Gastroesophageal sphincter (tissue), 4 donors: ENCODE measurements at regions not wholly inside any gene's neighbourhood (a gene's known extent, or its start where the extent isn't known, plus 50 kb on each side); places are given as distances from the start of the nearest gene placed in this dataset.

ENCODE experiments used
- ATAC-seq: fragments of 150-250 bp; one replicate; pipeline ENCODE4 v1.9.1; 2016; ENCODE audit warnings: mild to moderate bottlenecking, moderate library complexity
- H3K27ac ChIP-seq, 4 donors: fragments of 200-600 bp; sonication (generic) in 3 of 4; 1 replicate in 3 of 4; 2 replicates in 1 of 4; pipeline ENCODE4 v1.5.1; 2016 to 2019
- H3K27me3 ChIP-seq: fragments of 200-600 bp; sonication (generic); one replicate; pipeline ENCODE4 v1.5.1; 2019
- H3K36me3 ChIP-seq, 2 donors: fragments of 200-600 bp; sonication (generic); one replicate each; pipeline ENCODE4 v1.5.1; 2019; ENCODE audit warnings: control low read depth in 1 of 2
- H3K4me1 ChIP-seq, 3 donors: fragments of 200-600 bp; sonication (generic); 1 replicate in 2 of 3; 2 replicates in 1 of 3; pipeline ENCODE4 v1.5.1; 2016 to 2019; ENCODE audit warnings: control low read depth in 2 of 3
- H3K4me3 ChIP-seq, 2 donors: fragments of 200-600 bp; sonication (generic); one replicate each; pipeline ENCODE4 v1.5.1; 2019; ENCODE audit warnings: mild to moderate bottlenecking in 1 of 2, moderate library complexity in 1 of 2
- H3K9me3 ChIP-seq, 3 donors: fragments of 200-600 bp; sonication (generic); one replicate each; pipeline ENCODE4 v1.5.1; 2017 to 2019; ENCODE audit warnings: control low read depth in 2 of 3
- CTCF ChIP-seq, 4 experiments: fragments of 200-600 bp in 2 of 4; fragments of 450-650 bp in 2 of 4; sonication (generic) in 1 of 4; IDR thresholded peaks; one replicate each; pipeline ENCODE4 v1.5.1; 2017 to 2019; ENCODE audit warnings: antibody characterized with exemption in 4 of 4, mild to moderate bottlenecking in 2 of 4, moderate library complexity in 2 of 4
- EP300 ChIP-seq: sonication (generic); formaldehyde crosslinking; IDR thresholded peaks from one replicate; pipeline ENCODE4 v1.6.1; 2017; ENCODE audit warnings: antibody characterized with exemption, mild to moderate bottlenecking
- POLR2A ChIP-seq, 2 donors: fragments of 450-650 bp; IDR thresholded peaks; one replicate each; pipeline ENCODE4 v1.6.1; 2017; ENCODE audit warnings: antibody characterized with exemption in 2 of 2, mild to moderate bottlenecking in 2 of 2, moderate library complexity in 1 of 2
- POLR2AphosphoS5 ChIP-seq: sonication (generic); formaldehyde crosslinking; IDR thresholded peaks from one replicate; pipeline ENCODE4 v1.6.1; 2017; ENCODE audit warnings: antibody characterized with exemption
- WGBS, 2 donors: methylation state at CpG; one replicate each; pipeline ENCODE4 v1.1.5; 2018; ENCODE audit warnings: low coverage in 1 of 2; 5-methylcytosine and 5-hydroxymethylcytosine counted together

DNA sequence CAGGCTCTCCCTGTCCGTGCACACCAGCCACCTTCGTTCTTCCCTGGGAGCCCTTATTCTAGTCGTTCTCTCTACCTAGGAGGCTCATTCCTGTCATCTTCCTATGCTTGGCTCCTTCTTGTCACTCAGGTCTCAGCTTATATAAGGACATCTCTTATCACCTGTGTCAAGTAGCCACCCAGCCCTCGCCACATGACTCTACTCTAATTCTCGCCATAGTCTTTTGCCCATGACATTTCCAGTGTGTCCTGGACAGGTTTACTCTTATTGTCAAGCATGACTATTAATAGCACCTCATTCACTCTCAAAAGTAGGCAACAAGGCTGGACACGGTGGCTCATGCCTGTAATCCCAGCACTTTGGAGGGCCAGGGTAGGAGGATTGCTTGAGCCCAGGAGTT lies 175.7 kb upstream of the NUDT4 start:
- 78 to 93% methylated on average over 2 to 5 of the region's 6 CpGs for WGBS, 2 donors
- Histone ChIP-seq H3K27ac (no peak overlapping the region), H3K4me3 (no peak overlapping the region), H3K9me3 (no peaks in the 10 kb centered on the region), H3K36me3 (no peaks in the 10 kb centered on the region), H3K27me3 (no peaks in the 10 kb centered on the region), H3K4me1 (peaks cover 0 to 11% (median 0%) of the 10 kb centered on the region in 3 donors)
- no peak for ATAC-seq
- TF ChIP-seq POLR2AphosphoS5 (no peak), EP300 (no peak), POLR2A (IDR thresholded peaks at IDR 0.05) (no peak), CTCF (IDR thresholded peaks at IDR 0.05) (no peak)

DNA sequence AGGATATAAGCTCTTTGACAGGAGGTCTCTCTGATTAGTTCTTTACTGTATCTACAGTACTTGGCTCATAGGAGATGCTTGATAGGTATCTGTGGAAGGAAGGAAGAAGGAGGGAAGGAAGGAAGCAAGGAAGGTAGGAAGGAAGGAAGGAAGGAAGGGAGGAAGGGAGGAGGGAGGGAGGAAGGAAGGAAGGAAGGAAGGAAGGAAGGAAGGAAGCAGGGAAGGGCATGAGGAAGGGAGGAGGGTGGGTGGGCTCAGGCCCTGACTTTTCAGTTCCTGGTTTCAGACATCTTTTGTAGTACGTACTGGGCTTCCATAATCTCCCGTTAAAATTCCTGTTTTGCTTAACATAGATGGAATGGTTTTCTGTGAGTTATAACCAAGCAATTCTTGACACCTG lies 175.0 kb upstream of the NUDT4 start:
- no peak for ATAC-seq
- H3K9me3 ChIP-seq: no peaks in the 10 kb centered on the region

DNA sequence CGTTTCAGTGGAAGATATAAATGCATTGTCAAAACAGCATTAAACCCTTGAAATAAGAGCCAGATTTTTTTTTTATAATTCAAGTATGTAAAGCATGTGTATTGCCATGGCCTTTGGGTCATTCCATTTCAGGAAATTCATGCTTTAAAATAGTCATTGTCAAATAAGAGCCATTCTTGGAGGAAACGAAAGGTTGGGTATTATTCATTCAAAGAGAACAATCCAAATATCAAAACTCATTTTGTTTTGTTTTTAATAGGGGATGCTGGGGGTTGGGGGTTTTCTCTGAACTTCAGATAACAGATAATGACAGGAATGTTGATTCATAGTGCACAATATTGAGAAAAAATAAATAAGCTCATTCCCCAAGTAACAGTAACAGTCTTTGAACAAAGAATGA lies 174.4 kb upstream of the NUDT4 start:
- no peaks in the 10 kb centered on the region for H3K27me3 ChIP-seq
- no peak overlapping the region for H3K27ac ChIP-seq
- TF ChIP-seq POLR2AphosphoS5: no peak
- TF ChIP-seq POLR2A (IDR thresholded peaks at IDR 0.05): no peak
- no peak for TF ChIP-seq EP300
- no peak for TF ChIP-seq CTCF (IDR thresholded peaks at IDR 0.05)
- WGBS, 2 donors: 26 to 40% methylated on average over 2 of the region's 2 CpGs
- H3K36me3 ChIP-seq: no peaks in the 10 kb centered on the region
- ATAC-seq: no peak
- H3K4me3 ChIP-seq: no peak overlapping the region
- H3K9me3 ChIP-seq: no peaks in the 10 kb centered on the region
- no peaks in the 10 kb centered on the region for H3K4me1 ChIP-seq

More for the DNA sequence above, 175.0 kb upstream of the NUDT4 start:
- 82 to 89% methylated on average over 2 of the region's 2 CpGs for WGBS, 2 donors
- TF ChIP-seq POLR2AphosphoS5: no peak
- TF ChIP-seq CTCF (IDR thresholded peaks at IDR 0.05): no peak
- TF ChIP-seq POLR2A (IDR thresholded peaks at IDR 0.05): no peak
- no peak for TF ChIP-seq EP300
- no peak overlapping the region for H3K4me3 ChIP-seq
- peaks cover 0 to 5% (median 0%) of the 10 kb centered on the region in 3 donors for H3K4me1 ChIP-seq
- H3K36me3 ChIP-seq: no peaks in the 10 kb centered on the region
- no peaks in the 10 kb centered on the region for H3K27me3 ChIP-seq
- H3K27ac ChIP-seq: no peak overlapping the region

- Histone ChIP-seq H3K27ac (no peak overlapping the region), H3K9me3 (no peaks in the 10 kb centered on the region), H3K27me3 (no peaks in the 10 kb centered on the region), H3K4me1 (no peaks in the 10 kb centered on the region), H3K4me3 (no peak overlapping the region), H3K36me3 (no peaks in the 10 kb centered on the region)
- 50 to 95% methylated on average over 1 to 4 of the region's 4 CpGs for WGBS, 2 donors
- no peak for ATAC-seq
- no peak for TF ChIP-seq POLR2A (IDR thresholded peaks at IDR 0.05)
These were observed 172.8 kb upstream of the NUDT4 start for GRCh38 chr12:93204896-93205295.

- ATAC-seq: no peak
- Histone ChIP-seq H3K4me1 (no peaks in the 10 kb centered on the region), H3K36me3 (no peaks in the 10 kb centered on the region), H3K4me3 (no peak overlapping the region), H3K9me3 (no peaks in the 10 kb centered on the region), H3K27ac (no peak overlapping the region), H3K27me3 (no peaks in the 10 kb centered on the region)
- no peak for TF ChIP-seq POLR2A (IDR thresholded peaks at IDR 0.05)
- TF ChIP-seq EP300: no peak
- TF ChIP-seq CTCF (IDR thresholded peaks at IDR 0.05): no peak
- no peak for TF ChIP-seq POLR2AphosphoS5
- WGBS, 2 donors: 50 to 89% methylated on average over 2 of the region's 3 CpGs
These were observed 172.4 kb upstream of the NUDT4 start for GRCh38 chr12:93205361-93205760.

GRCh38 chr12:93208011-93208410 lies 169.7 kb upstream of the NUDT4 start:
- ATAC-seq: no peak
- no peaks in the 10 kb centered on the region for H3K4me1 ChIP-seq
- H3K4me3 ChIP-seq: no peak overlapping the region
- 80 to 87% methylated on average over 1 of the region's 1 CpG for WGBS, 2 donors
- TF ChIP-seq POLR2AphosphoS5 (no peak), POLR2A (IDR thresholded peaks at IDR 0.05) (no peak), CTCF (IDR thresholded peaks at IDR 0.05) (no peak), EP300 (no peak)
- no peaks in the 10 kb centered on the region for H3K36me3 ChIP-seq
- no peaks in the 10 kb centered on the region for H3K9me3 ChIP-seq
- no peaks in the 10 kb centered on the region for H3K27me3 ChIP-seq
- no peak overlapping the region for H3K27ac ChIP-seq
